ENCODE measurements at regions not wholly inside any gene's neighbourhood (a gene's known extent, or its start where the extent isn't known, plus 50 kb on each side); places are given as distances from the start of the nearest gene placed in this dataset.
"Not testable (repeated sequence)": the region's sequence is repeated elsewhere in the genome, so short reads cannot be mapped to it uniquely, and the experiment has no call there.

GRCh38 chr9:42371417-42371816 lies 188.0 kb downstream of the SPATA31A6 start:
- TF ChIP-seq POLR2A, CTCF, EP300 (IDR thresholded peaks at IDR 0.05): not testable (repeated sequence)

All from stomach (tissue), 4 donors.